ENCODE measurements at regions not wholly inside any gene's neighbourhood (a gene's known extent, or its start where the extent isn't known, plus 50 kb on each side); places are given as distances from the start of the nearest gene placed in this dataset.

DNA sequence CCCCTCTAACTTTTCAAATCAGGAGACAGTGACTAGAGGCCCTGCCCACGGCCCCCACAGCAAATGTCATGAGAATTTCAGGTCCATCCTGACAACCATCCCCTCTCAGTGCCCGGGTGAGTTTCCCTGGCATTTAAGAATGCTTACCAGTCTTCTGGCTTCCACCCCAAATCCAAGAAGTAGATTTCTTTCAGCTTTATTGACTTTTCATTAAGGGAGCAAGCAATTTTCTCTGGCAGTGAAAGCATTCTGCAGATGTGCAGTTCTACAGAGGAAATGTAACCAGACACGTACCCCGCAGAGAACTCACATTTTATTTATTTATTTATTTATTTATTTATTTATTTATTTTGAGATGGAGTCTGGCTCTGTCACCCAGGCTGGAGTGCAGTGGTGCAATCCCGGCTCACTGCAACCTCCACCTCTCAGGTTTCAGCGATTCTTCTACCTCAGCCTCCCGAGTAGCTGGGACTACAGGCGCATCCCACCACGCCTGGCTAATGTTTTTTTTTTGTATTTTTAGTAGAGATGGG lies 120.9 kb upstream of the KCTD7 start:
- TF ChIP-seq SIN3A (IDR thresholded peaks at IDR 0.05; ENCODE audit: borderline replicate concordance, insufficient read depth, low read length) = no peak
- no peak for TF ChIP-seq POLR2AphosphoS5 (IDR thresholded peaks at IDR 0.05; ENCODE audit: low read depth, low read length)
- no peak for TF ChIP-seq TAF1 (IDR thresholded peaks at IDR 0.05; ENCODE audit: borderline replicate concordance, insufficient read depth, low read length)

GRCh38 chr7:66508431-66508830 lies 120.2 kb upstream of the KCTD7 start:
- TF ChIP-seq FOXP2 (optimal IDR thresholded peaks at IDR 0.05; ENCODE audit: borderline replicate concordance, extremely low read depth, extremely low read length, insufficient read depth) (no peak), TAF1 (IDR thresholded peaks at IDR 0.05; ENCODE audit: borderline replicate concordance, insufficient read depth, low read length) (no peak), POLR2AphosphoS5 (IDR thresholded peaks at IDR 0.05; ENCODE audit: low read depth, low read length) (no peak), SIN3A (IDR thresholded peaks at IDR 0.05; ENCODE audit: borderline replicate concordance, insufficient read depth, low read length) (no peak)

DNA sequence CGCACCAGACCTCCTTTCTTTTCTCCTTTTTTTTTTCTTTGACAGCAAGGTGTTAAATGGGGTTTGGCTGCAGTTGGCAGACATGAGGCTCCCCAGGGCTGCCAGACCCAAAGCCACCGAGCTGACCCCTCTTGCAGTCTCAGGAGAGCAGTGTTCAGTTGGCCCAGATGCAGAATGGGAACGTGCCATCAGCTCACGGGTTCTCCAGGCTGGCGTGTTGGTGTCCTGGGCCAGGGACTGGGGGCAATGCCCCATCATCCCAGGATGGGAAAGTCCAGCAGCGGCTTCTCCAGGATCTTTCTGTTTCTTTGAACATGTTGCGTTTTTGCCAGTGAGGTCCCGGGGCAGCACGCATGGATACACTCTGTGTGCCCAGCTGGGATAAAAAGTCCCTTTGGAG lies 114.6 kb upstream of the KCTD7 start:
- TF ChIP-seq FOXP2 (optimal IDR thresholded peaks at IDR 0.05; ENCODE audit: borderline replicate concordance, extremely low read depth, extremely low read length, insufficient read depth) (no peak), TAF1 (IDR thresholded peaks at IDR 0.05; ENCODE audit: borderline replicate concordance, insufficient read depth, low read length) (no peak), POLR2AphosphoS5 (IDR thresholded peaks at IDR 0.05; ENCODE audit: low read depth, low read length) (no peak)
- TF ChIP-seq, protein P1, sequence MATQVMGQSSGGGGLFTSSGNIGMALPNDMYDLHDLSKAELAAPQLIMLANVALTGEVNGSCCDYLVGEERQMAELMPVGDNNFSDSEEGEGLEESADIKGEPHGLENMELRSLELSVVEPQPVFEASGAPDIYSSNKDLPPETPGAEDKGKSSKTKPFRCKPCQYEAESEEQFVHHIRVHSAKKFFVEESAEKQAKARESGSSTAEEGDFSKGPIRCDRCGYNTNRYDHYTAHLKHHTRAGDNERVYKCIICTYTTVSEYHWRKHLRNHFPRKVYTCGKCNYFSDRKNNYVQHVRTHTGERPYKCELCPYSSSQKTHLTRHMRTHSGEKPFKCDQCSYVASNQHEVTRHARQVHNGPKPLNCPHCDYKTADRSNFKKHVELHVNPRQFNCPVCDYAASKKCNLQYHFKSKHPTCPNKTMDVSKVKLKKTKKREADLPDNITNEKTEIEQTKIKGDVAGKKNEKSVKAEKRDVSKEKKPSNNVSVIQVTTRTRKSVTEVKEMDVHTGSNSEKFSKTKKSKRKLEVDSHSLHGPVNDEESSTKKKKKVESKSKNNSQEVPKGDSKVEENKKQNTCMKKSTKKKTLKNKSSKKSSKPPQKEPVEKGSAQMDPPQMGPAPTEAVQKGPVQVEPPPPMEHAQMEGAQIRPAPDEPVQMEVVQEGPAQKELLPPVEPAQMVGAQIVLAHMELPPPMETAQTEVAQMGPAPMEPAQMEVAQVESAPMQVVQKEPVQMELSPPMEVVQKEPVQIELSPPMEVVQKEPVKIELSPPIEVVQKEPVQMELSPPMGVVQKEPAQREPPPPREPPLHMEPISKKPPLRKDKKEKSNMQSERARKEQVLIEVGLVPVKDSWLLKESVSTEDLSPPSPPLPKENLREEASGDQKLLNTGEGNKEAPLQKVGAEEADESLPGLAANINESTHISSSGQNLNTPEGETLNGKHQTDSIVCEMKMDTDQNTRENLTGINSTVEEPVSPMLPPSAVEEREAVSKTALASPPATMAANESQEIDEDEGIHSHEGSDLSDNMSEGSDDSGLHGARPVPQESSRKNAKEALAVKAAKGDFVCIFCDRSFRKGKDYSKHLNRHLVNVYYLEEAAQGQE (IDR thresholded peaks at IDR 0.05; ENCODE audit: insufficient read depth in 1 of 2, low read depth in 2 of 2, low read length in 2 of 2) = no peak

DNA sequence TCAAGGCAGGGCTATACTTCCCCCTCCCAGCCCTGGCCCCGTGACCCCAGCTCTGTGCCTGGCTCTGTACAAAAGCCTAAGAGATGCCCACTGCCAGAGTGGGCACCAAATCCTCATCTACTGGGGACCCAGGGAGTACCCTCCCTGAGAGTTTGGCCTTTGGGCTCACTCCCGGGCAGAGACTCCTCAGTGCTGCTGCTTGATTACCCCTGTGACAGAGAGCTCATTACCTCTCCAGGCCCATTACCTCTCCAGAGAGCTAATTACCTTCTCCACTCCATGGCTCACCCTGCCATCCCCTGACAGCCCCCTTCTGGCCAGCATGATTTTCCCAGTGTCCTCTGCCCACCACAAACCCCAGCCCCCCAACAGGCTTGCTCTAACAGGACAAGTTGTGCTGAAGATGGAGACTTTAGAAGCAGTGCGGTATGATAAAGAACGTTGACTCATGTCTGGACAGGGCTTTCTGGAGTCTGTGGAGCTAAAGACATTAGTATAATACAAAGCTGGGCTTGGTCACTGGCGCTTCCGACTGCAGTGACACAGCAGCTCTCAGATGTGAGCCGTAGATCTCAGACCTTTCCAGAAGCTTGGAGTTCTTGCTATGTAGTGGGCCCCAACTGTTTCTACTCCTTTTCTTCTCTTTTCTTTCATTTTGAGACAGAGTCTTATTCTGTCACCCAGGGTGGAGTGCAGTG lies 111.3 kb upstream of the KCTD7 start:
- TF ChIP-seq TAF1 (IDR thresholded peaks at IDR 0.05; ENCODE audit: borderline replicate concordance, insufficient read depth, low read length) (no peak), FOXP2 (optimal IDR thresholded peaks at IDR 0.05; ENCODE audit: borderline replicate concordance, extremely low read depth, extremely low read length, insufficient read depth) (no peak), POLR2AphosphoS5 (IDR thresholded peaks at IDR 0.05; ENCODE audit: low read depth, low read length) (no peak), SIN3A (IDR thresholded peaks at IDR 0.05; ENCODE audit: borderline replicate concordance, insufficient read depth, low read length) (no peak)
- TF ChIP-seq, protein P1 (IDR thresholded peaks at IDR 0.05; ENCODE audit: insufficient read depth in 1 of 2, low read depth in 2 of 2, low read length in 2 of 2) = no peak

GRCh38 chr7:66518151-66518691 lies 110.5 kb upstream of the KCTD7 start:
- TF ChIP-seq TAF1 (IDR thresholded peaks at IDR 0.05; ENCODE audit: borderline replicate concordance, insufficient read depth, low read length) (no peak), SIN3A (IDR thresholded peaks at IDR 0.05; ENCODE audit: borderline replicate concordance, insufficient read depth, low read length) (no peak), POLR2AphosphoS5 (IDR thresholded peaks at IDR 0.05; ENCODE audit: low read depth, low read length) (no peak)

GRCh38 chr7:66521675-66522074 lies 107.0 kb upstream of the KCTD7 start:
- TF ChIP-seq, protein P1 (IDR thresholded peaks at IDR 0.05; ENCODE audit: insufficient read depth in 1 of 2, low read depth in 2 of 2, low read length in 2 of 2) = no peak
- TF ChIP-seq FOXP2 (optimal IDR thresholded peaks at IDR 0.05; ENCODE audit: borderline replicate concordance, extremely low read depth, extremely low read length, insufficient read depth) (no peak), TAF1 (IDR thresholded peaks at IDR 0.05; ENCODE audit: borderline replicate concordance, insufficient read depth, low read length) (no peak), SIN3A (IDR thresholded peaks at IDR 0.05; ENCODE audit: borderline replicate concordance, insufficient read depth, low read length) (no peak), POLR2AphosphoS5 (IDR thresholded peaks at IDR 0.05; ENCODE audit: low read depth, low read length) (no peak)
